Suprapubic skin (tissue), 4 donors: ENCODE measurements at regions not wholly inside any gene's neighbourhood (a gene's known extent, or its start where the extent isn't known, plus 50 kb on each side); places are given as distances from the start of the nearest gene placed in this dataset.

Experiments
- CTCF ChIP-seq, 2 donors: fragments of 200-600 bp in 1 of 2; fragments of 450-650 bp in 1 of 2; sonication (generic) in 1 of 2; IDR thresholded peaks; one replicate each; pipeline ENCODE4 v1.5.1; 2016 to 2019; ENCODE audit warnings: antibody characterized with exemption in 2 of 2, mild to moderate bottlenecking in 1 of 2, moderate library complexity in 1 of 2
- EP300 ChIP-seq: sonication (generic); formaldehyde crosslinking; IDR thresholded peaks from one replicate; pipeline ENCODE4 v1.6.1; 2017; ENCODE audit warnings: antibody characterized with exemption
- POLR2A ChIP-seq, 2 donors: fragments of 450-650 bp; IDR thresholded peaks; one replicate each; pipeline ENCODE4 v1.6.1; 2017; ENCODE audit warnings: antibody characterized with exemption in 2 of 2, mild to moderate bottlenecking in 2 of 2, moderate library complexity in 2 of 2
- POLR2AphosphoS5 ChIP-seq, 3 donors: sonication (generic); formaldehyde crosslinking; IDR thresholded peaks; one replicate each; pipeline ENCODE4 v1.6.1; 2017; ENCODE audit warnings: antibody characterized with exemption in 3 of 3

GRCh38 chrX:39774774-39775328, 322.9 kb downstream of the BCOR start:
- TF ChIP-seq CTCF (IDR thresholded peaks at IDR 0.05) (no peak), POLR2AphosphoS5 (IDR thresholded peaks at IDR 0.05) (no peak), EP300 (no peak), POLR2A (IDR thresholded peaks at IDR 0.05) (no peak)
